HEK293 (cell line): ENCODE measurements at regions not wholly inside any gene's neighbourhood (a gene's known extent, or its start where the extent isn't known, plus 50 kb on each side); places are given as distances from the start of the nearest gene placed in this dataset.

Experiments
- CTCF ChIP-seq: fragments of 450-650 bp; formaldehyde crosslinking; IDR thresholded peaks from 2 replicates; pipeline ENCODE4 v1.5.1; 2016; ENCODE audit warnings: missing biosample characterization, missing genetic modification characterization
- KLF10 ChIP-seq: fragments of 450-650 bp; IDR thresholded peaks from 2 replicates; pipeline ENCODE4 v1.5.1; 2018; ENCODE audit warnings: missing biosample characterization, mild to moderate bottlenecking, missing genetic modification characterization
- MEIS1 ChIP-seq: sonication (generic); formaldehyde crosslinking; IDR thresholded peaks from 2 replicates; pipeline ENCODE4 v1.8.1; 2022; ENCODE audit warnings: missing genetic modification reagents, mild to moderate bottlenecking, borderline replicate concordance
- YY1 ChIP-seq: fragments of 450-650 bp; formaldehyde crosslinking; IDR thresholded peaks from 2 replicates; pipeline ENCODE4 v1.5.1; 2018; ENCODE audit warnings: missing biosample characterization, missing genetic modification characterization
- ZBTB20 ChIP-seq: fragments of 450-650 bp; formaldehyde crosslinking; IDR thresholded peaks from 2 replicates; pipeline ENCODE4 v1.5.1; 2016; ENCODE audit warnings: missing biosample characterization, missing genetic modification characterization
- ZNF121 ChIP-seq: fragments of 450-650 bp; formaldehyde crosslinking; IDR thresholded peaks from 2 replicates; pipeline ENCODE4 v1.5.1; 2016; ENCODE audit warnings: missing biosample characterization, missing genetic modification characterization
- ZNF48 ChIP-seq: fragments of 450-650 bp; formaldehyde crosslinking; IDR thresholded peaks from 2 replicates; pipeline ENCODE4 v1.5.1; 2016; ENCODE audit warnings: missing biosample characterization, missing genetic modification characterization

- TF ChIP-seq ZNF48 (tag by site-specific recombination) (no peak), ZNF121 (tag by site-specific recombination) (no peak), KLF10 (no peak), YY1 (tag by site-specific recombination) (no peak), CTCF (no peak), MEIS1 (no peak), ZBTB20 (tag by site-specific recombination) (no peak)
Measured at GRCh38 chr6:86791476-86791875, 145.9 kb upstream of the HTR1E start.
